BLaER1 treated with 17β-estradiol and CSF1 and Interleukin-3, amounts not matched to agents 10 nM and 100 nM (cell line): ENCODE measurements at regions not wholly inside any gene's neighbourhood (a gene's known extent, or its start where the extent isn't known, plus 50 kb on each side); places are given as distances from the start of the nearest gene placed in this dataset.
"Not testable (repeated sequence)": the region's sequence is repeated elsewhere in the genome, so short reads cannot be mapped to it uniquely, and the experiment has no call there.

Experiments
- H3K27ac ChIP-seq, 11 experiments: shearing (Covaris generic); formaldehyde crosslinking; 2 replicates each; pipeline ENCODE4 v1.8.1; 2022
- H3K27me3 ChIP-seq, 11 experiments: shearing (Covaris generic); formaldehyde crosslinking; 2 replicates each; pipeline ENCODE4 v1.8.1; 2022
- H3K36me3 ChIP-seq, 11 experiments: shearing (Covaris generic); formaldehyde crosslinking; 2 replicates each; pipeline ENCODE4 v1.8.1; 2022
- H3K4me1 ChIP-seq, 10 experiments: shearing (Covaris generic); formaldehyde crosslinking; 2 replicates each; pipeline ENCODE4 v1.8.1; 2022
- H3K4me2 ChIP-seq, 11 experiments: shearing (Covaris generic); formaldehyde crosslinking; 2 replicates each; pipeline ENCODE4 v1.8.1; 2022
- H3K4me3 ChIP-seq, 10 experiments: shearing (Covaris generic); formaldehyde crosslinking; 2 replicates each; pipeline ENCODE4 v1.8.1; 2022
- H3K9ac ChIP-seq, 11 experiments: shearing (Covaris generic); formaldehyde crosslinking; 2 replicates each; pipeline ENCODE4 v1.8.1; 2022
- H3K9me3 ChIP-seq, 11 experiments: shearing (Covaris generic); formaldehyde crosslinking; replicated peaks in 1 of 11; 2 replicates each; pipeline ENCODE4 v1.8.1; 2022
- H4K20me1 ChIP-seq, 11 experiments: shearing (Covaris generic); formaldehyde crosslinking; 2 replicates each; pipeline ENCODE4 v1.8.1; 2022
- Cebpa-rat ChIP-seq, 11 experiments: shearing (Covaris generic); IDR thresholded peaks; 2 replicates each; pipeline ENCODE4 v1.8.1; 2022

DNA sequence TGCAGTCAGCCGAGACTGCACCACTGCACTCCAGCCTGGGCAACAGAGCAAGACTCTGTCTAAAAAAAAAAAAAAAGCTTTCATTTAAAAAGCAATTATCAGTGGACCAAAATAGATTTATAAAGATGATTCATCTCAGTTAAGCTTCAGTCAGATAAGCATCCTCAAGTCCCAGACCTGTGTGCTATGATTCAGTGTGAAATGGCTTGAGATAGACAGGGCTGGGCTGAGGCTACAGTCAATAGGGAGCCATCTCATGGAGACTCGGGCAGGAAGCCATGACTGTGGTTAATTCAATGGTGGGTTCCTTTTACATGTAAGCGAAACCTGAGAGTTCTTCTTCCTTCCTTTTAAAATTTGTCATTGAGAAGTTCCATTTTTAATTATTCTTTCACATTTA, 276.0 kb downstream of the TFAP2A start:
- Histone ChIP-seq H3K4me2 (peak overlapping the region in 4 of 11 experiments; percentile 7 to 43 (median 24); a peak in 5 of 22 replicates), H3K4me1 (peaks cover 0 to 11% (median 0%) of the 10 kb centered on the region in 10 experiments; a peak in 6 of 20 replicates), H3K27me3 (no peaks in the 10 kb centered on the region), H3K9me3 (no peaks in the 10 kb centered on the region), H3K4me3 (no peak overlapping the region), H3K9ac (no peak overlapping the region), H4K20me1 (no peaks in the 10 kb centered on the region), H3K36me3 (no peaks in the 10 kb centered on the region), H3K27ac (no peak overlapping the region)
- TF ChIP-seq Cebpa-rat (IDR thresholded peaks at IDR 0.05): no peak

GRCh38 chr6:10136636-10137035, 278.2 kb downstream of the TFAP2A start:
- H3K9ac ChIP-seq: no peak overlapping the region
- peaks cover 0 to 11% (median 0%) of the 10 kb centered on the region in 10 experiments; a peak in 6 of 20 replicates for H3K4me1 ChIP-seq

GRCh38 chr6:10134185-10134584, 280.7 kb downstream of the TFAP2A start:
- H3K4me2 ChIP-seq, H4K20me1 ChIP-seq, H3K9me3 ChIP-seq, H3K27me3 ChIP-seq, H3K27ac ChIP-seq, H3K4me3 ChIP-seq, H3K36me3 ChIP-seq, H3K4me1 ChIP-seq, H3K9ac ChIP-seq: not testable (repeated sequence)

More at GRCh38 chr6:10136636-10137035, 278.2 kb downstream of the TFAP2A start:
- H3K4me2 ChIP-seq: no peak overlapping the region
- H4K20me1 ChIP-seq: no peaks in the 10 kb centered on the region
- H3K4me3 ChIP-seq: no peak overlapping the region
- H3K27me3 ChIP-seq: no peaks in the 10 kb centered on the region
- no peak for TF ChIP-seq Cebpa-rat (IDR thresholded peaks at IDR 0.05)
- no peaks in the 10 kb centered on the region for H3K36me3 ChIP-seq
- no peaks in the 10 kb centered on the region for H3K9me3 ChIP-seq
- no peak overlapping the region for H3K27ac ChIP-seq

- H3K9me3 ChIP-seq: no peaks in the 10 kb centered on the region
- no peak overlapping the region for H3K27ac ChIP-seq
- no peaks in the 10 kb centered on the region for H4K20me1 ChIP-seq
- no peaks in the 10 kb centered on the region for H3K27me3 ChIP-seq
- H3K4me1 ChIP-seq: no peaks in the 10 kb centered on the region
- no peaks in the 10 kb centered on the region for H3K36me3 ChIP-seq
- no peak overlapping the region for H3K4me2 ChIP-seq
- H3K9ac ChIP-seq: no peak overlapping the region
- TF ChIP-seq Cebpa-rat (IDR thresholded peaks at IDR 0.05): no peak
- no peak overlapping the region for H3K4me3 ChIP-seq
These were observed 286.2 kb downstream of the TFAP2A start for GRCh38 chr6:10128721-10129120.

GRCh38 chr6:10122164-10122563, 292.7 kb downstream of the TFAP2A start:
- Histone ChIP-seq H3K4me3 (no peak overlapping the region), H3K9me3 (0 out of 22 replicates have a peak, but pooled peaks cover 0 to 6% (median 0%) of the 10 kb centered on the region in 11 experiments), H3K9ac (no peak overlapping the region), H3K4me2 (no peak overlapping the region), H3K36me3 (no peaks in the 10 kb centered on the region), H4K20me1 (no peaks in the 10 kb centered on the region), H3K4me1 (no peaks in the 10 kb centered on the region), H3K27ac (no peak overlapping the region), H3K27me3 (no peaks in the 10 kb centered on the region)
- TF ChIP-seq Cebpa-rat (IDR thresholded peaks at IDR 0.05): no peak

DNA sequence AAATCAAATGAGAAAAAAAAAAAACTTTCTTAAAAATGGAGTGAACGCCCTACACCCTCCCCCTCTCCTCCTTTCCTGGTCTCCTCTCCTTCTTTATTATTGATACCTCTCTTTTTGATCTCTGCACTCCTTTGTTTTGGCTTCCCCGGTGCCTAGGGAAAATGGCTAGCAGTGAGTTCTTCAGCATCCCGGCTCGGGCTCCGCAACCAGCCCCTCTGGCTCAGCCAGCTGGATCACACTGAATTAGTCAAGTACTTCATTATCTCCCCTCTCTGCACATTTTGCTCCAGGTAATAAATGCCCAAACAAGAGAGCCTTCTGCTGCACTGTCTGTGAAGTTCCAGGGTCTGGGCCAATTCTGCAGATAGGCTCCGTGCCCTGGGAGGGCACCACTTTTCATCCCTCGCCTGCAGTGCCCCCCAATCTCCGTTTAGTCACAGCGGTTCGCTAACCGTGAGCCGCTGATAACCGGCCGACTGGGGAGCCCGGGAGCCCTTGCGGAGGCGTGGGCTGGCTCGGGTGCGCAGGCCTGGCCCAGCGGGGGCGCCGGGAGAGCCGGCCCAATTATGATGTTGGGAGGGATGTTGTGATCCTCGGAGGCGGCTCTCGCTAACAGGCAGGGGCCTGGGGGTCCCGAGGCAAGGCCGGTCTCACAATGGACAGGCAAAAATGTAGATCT, 301.9 kb downstream of the TFAP2A start:
- H3K4me1 ChIP-seq: no peaks in the 10 kb centered on the region
- no peak overlapping the region for H3K27ac ChIP-seq
- no peaks in the 10 kb centered on the region for H3K9me3 ChIP-seq
- H3K27me3 ChIP-seq: no peaks in the 10 kb centered on the region
- no peaks in the 10 kb centered on the region for H4K20me1 ChIP-seq
- H3K4me3 ChIP-seq: no peak overlapping the region
- H3K36me3 ChIP-seq: no peaks in the 10 kb centered on the region
- no peak overlapping the region for H3K4me2 ChIP-seq
- no peak for TF ChIP-seq Cebpa-rat (IDR thresholded peaks at IDR 0.05)
- no peak overlapping the region for H3K9ac ChIP-seq

DNA sequence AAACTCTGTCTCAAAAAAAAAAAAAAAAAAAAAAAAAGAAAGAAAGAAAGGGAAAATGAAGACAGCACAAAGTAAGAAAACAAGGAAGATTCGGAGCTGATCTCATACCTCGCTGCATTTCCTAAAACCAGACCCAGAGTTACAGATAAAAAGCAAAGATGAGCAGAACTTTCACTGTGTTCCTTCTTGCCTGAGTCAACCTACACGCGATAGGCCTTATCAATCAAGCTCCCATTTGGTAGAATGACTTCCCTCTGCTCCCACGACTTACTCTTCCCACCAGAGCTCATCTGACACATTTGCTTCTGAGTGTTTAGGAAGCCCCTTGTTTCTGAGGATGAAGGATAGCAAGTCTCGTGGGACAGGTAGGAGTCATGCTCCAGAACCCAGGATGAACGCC, 302.9 kb downstream of the TFAP2A start:
- H3K9me3 ChIP-seq: no peaks in the 10 kb centered on the region
- H3K9ac ChIP-seq: no peak overlapping the region
- H3K27me3 ChIP-seq: no peaks in the 10 kb centered on the region
- H3K27ac ChIP-seq: no peak overlapping the region
- no peaks in the 10 kb centered on the region for H3K36me3 ChIP-seq
- H3K4me3 ChIP-seq: no peak overlapping the region
- no peak overlapping the region for H3K4me2 ChIP-seq
- TF ChIP-seq Cebpa-rat (IDR thresholded peaks at IDR 0.05): no peak
- H4K20me1 ChIP-seq: no peaks in the 10 kb centered on the region
- H3K4me1 ChIP-seq: no peaks in the 10 kb centered on the region

DNA sequence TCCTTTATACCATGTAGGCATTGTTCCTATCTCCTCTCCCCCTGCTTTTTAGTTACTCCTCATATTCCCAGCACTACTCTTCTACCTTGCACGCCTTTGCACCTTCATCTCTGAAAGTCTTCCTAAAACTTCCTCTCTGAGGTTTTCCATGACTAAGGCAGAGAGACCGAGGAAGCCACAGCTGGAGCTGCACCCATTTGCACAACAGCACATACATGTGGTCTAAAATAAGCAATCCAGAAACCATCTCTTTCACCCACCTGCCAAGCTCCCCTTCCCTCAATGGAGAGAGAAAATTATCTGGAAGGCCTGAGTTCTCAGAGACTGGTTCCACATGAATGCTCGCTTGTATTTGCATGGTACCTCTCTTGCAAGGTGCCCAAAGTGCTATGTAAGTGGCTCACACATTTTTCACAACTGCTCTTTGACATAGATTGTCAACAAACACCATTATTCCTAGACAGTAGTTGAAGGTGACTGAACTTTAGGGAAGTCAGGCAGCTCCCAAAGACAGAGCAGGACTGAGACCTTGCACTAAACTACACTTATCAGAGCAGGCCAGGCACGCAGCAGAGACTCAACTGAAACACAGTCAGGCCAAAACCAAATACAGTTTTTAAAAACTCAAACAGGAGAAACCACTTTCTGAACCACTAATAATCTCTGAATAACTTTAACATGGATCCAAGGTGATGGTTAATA, 313.2 kb downstream of the TFAP2A start:
- Histone ChIP-seq H3K27ac (no peak overlapping the region), H3K4me3 (no peak overlapping the region), H3K9ac (no peak overlapping the region), H3K4me1 (peaks cover 0 to 17% (median 0%) of the 10 kb centered on the region in 10 experiments; a peak in 6 of 20 replicates), H3K27me3 (no peaks in the 10 kb centered on the region), H3K9me3 (0 out of 22 replicates have a peak, but pooled peaks cover 0 to 3% (median 0%) of the 10 kb centered on the region in 11 experiments), H4K20me1 (no peaks in the 10 kb centered on the region), H3K36me3 (no peaks in the 10 kb centered on the region), H3K4me2 (peak overlapping the region in 3 of 11 experiments; percentile 23 to 49 (median 29); a peak in 5 of 22 replicates)
- TF ChIP-seq Cebpa-rat (IDR thresholded peaks at IDR 0.05): no peak

DNA sequence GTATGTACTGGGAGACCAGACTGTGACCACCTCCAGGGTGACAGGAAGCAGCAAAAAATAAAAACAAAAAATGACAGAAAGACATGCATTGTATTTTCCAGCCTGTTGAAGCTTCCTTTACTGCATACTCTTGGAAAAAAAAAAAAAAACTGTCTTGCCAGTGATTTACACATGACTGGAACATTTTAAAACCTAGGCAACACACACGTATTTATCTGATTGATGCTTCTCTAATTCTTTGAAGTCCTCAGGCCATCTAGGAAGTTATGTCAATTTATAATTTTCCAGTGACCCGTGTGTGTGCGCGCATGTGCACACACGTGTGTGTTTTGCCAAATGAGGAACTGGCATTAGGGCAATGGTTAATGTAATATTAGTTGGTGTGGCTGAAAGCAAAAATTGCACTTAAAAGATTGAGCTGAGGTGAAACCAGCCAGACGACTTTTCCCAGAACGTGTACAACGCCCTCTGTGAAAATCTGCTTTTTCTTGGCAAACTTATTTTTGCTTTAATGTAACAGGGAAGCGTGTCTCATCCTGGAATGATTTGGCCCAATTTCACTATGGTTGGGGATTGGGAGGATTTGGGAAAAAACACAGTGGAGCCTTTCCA, 315.2 kb downstream of the TFAP2A start:
- Histone ChIP-seq H3K9me3 (peaks cover under 1 to 17% (median 9%) of the 10 kb centered on the region in 11 experiments; a peak in 19 of 22 replicates), H4K20me1 (no peaks in the 10 kb centered on the region), H3K4me2 (no peak overlapping the region), H3K4me1 (peaks cover 0 to 27% (median 0%) of the 10 kb centered on the region in 10 experiments; a peak in 6 of 20 replicates), H3K4me3 (no peak overlapping the region), H3K27me3 (no peaks in the 10 kb centered on the region), H3K9ac (no peak overlapping the region), H3K27ac (no peak overlapping the region), H3K36me3 (no peaks in the 10 kb centered on the region)
- TF ChIP-seq Cebpa-rat (IDR thresholded peaks at IDR 0.05): no peak
